IMR-90 (cell line): ENCODE measurements at regions not wholly inside any gene's neighbourhood (a gene's known extent, or its start where the extent isn't known, plus 50 kb on each side); places are given as distances from the start of the nearest gene placed in this dataset.

Source experiments
- ATAC-seq: fragments of 200-7000 bp; cut with Tn5 transposase; 2 replicates; pipeline ENCODE4 v1.9.1; 2020; ENCODE audit warnings: low read depth, mild to moderate bottlenecking, moderate library complexity
- BruUV-seq: library from RNA; stranded (reverse); fragments of 400-500 nt; replicated peaks from 2 replicates; lab custom pipeline; 2021; lab: Mats Ljungman, UMichigan
- CTCF ChIA-PET: fragments of 300-600 bp; formaldehyde crosslinking; extraction: SDS; loops from one replicate; lab custom pipeline; 2021; ENCODE audit warnings: antibody characterized with exemption; lab: Yijun Ruan, JAX
- POLR2A ChIA-PET: fragments of 300-600 bp; sonication (Branson Sonifier 250); formaldehyde crosslinking; loops from one replicate; lab custom pipeline; 2022; ENCODE audit warnings: antibody characterized with exemption; ENCODE audit not compliant: unreplicated experiment; lab: Charles Lee
- DNase-seq: peaks from one replicate; pipeline ENCODE4 v3.0.0; 2013
- H2AFZ ChIP-seq: replicated peaks from 2 replicates; pipeline ENCODE3; 2013; ENCODE audit warnings: low read length, mild to moderate bottlenecking; ENCODE audit not compliant: poor library complexity
- H2AK5ac ChIP-seq: 2 replicates; pipeline ENCODE4 v1.6.1; 2013; ENCODE audit warnings: low read depth, low read length, inconsistent platforms
- H2AK9ac ChIP-seq: replicated peaks from 2 replicates; pipeline ENCODE3; 2013; ENCODE audit warnings: mild to moderate bottlenecking, low read depth, low read length, moderate library complexity; ENCODE audit not compliant: poor library complexity
- H2BK120ac ChIP-seq: 2 replicates; pipeline ENCODE4 v1.6.1; 2013; ENCODE audit warnings: low read depth, low read length, inconsistent platforms
- H2BK15ac ChIP-seq: 3 replicates; pipeline ENCODE4 v1.6.1; 2013; ENCODE audit warnings: low read depth, low read length, inconsistent platforms
- H2BK20ac ChIP-seq: 2 replicates; pipeline ENCODE4 v1.6.1; 2013; ENCODE audit warnings: low read depth, mild to moderate bottlenecking, inconsistent platforms, low read length, moderate library complexity
- H2BK5ac ChIP-seq: 2 replicates; pipeline ENCODE4 v1.6.1; 2013; ENCODE audit warnings: mild to moderate bottlenecking, low read depth, low read length, inconsistent platforms; ENCODE audit not compliant: poor library complexity, severe bottlenecking
- H3K14ac ChIP-seq: replicated peaks from 2 replicates; pipeline ENCODE4 v1.6.1; 2013; ENCODE audit warnings: low read depth, low read length, inconsistent platforms
- H3K18ac ChIP-seq: 2 replicates; pipeline ENCODE4 v1.6.1; 2013; ENCODE audit warnings: low read depth, low read length, control low read depth
- H3K23ac ChIP-seq: 2 replicates; pipeline ENCODE4 v1.6.1; 2013; ENCODE audit warnings: low read depth, low read length, inconsistent platforms
- H3K27ac ChIP-seq: 2 replicates; pipeline ENCODE4 v1.5.1; 2013; ENCODE audit warnings: mild to moderate bottlenecking, control low read depth, low read length; ENCODE audit not compliant: insufficient read depth
- H3K27me3 ChIP-seq: 2 replicates; pipeline ENCODE4 v1.6.1; 2013; ENCODE audit warnings: low read length; ENCODE audit not compliant: control insufficient read depth, insufficient read depth
- H3K36me3 ChIP-seq: 2 replicates; pipeline ENCODE4 v1.6.1; 2013; ENCODE audit warnings: low read length, mixed read lengths; ENCODE audit not compliant: control insufficient read depth, insufficient read depth
- H3K4ac ChIP-seq: 2 replicates; pipeline ENCODE4 v1.6.1; 2013; ENCODE audit warnings: low read depth, low read length, inconsistent platforms
- H3K4me1 ChIP-seq: 2 replicates; pipeline ENCODE4 v1.6.1; 2013; ENCODE audit warnings: low read length, mixed read lengths; ENCODE audit not compliant: control insufficient read depth, insufficient read depth
- H3K4me2 ChIP-seq: 2 replicates; pipeline ENCODE4 v1.6.1; 2013; ENCODE audit warnings: low read depth, mild to moderate bottlenecking, control low read depth, low read length, moderate library complexity
- H3K4me3 ChIP-seq: 2 replicates; pipeline ENCODE4 v1.5.1; 2013; ENCODE audit warnings: low read depth, mild to moderate bottlenecking, control low read depth, low read length, moderate library complexity; ENCODE audit not compliant: insufficient read depth
- H3K56ac ChIP-seq: 2 replicates; pipeline ENCODE4 v1.6.1; 2013; ENCODE audit warnings: low read length, inconsistent platforms; ENCODE audit not compliant: insufficient read depth; ENCODE audit errors: extremely low read depth
- H3K79me1 ChIP-seq, 2 experiments: 2 replicates each; pipeline ENCODE4 v1.6.1; 2013; ENCODE audit warnings: low read length in 2 of 2, inconsistent platforms in 1 of 2, low read depth in 1 of 2
- H3K9ac ChIP-seq: 2 replicates; pipeline ENCODE4 v1.6.1; 2013; ENCODE audit warnings: low read depth, low read length, control low read depth
- H3K9me1 ChIP-seq: 2 replicates; pipeline ENCODE4 v1.6.1; 2013; ENCODE audit warnings: low read length, inconsistent platforms; ENCODE audit not compliant: insufficient read depth
- H3K9me3 ChIP-seq: 2 replicates; pipeline ENCODE4 v1.6.1; 2013; ENCODE audit warnings: low read length; ENCODE audit not compliant: control insufficient read depth, insufficient read depth
- H4K20me1 ChIP-seq: 2 replicates; pipeline ENCODE4 v1.6.1; 2013; ENCODE audit warnings: low read length, inconsistent platforms; ENCODE audit not compliant: insufficient read depth
- H4K5ac ChIP-seq: 2 replicates; pipeline ENCODE4 v1.6.1; 2013; ENCODE audit warnings: mild to moderate bottlenecking, low read depth, low read length, control low read depth
- H4K8ac ChIP-seq, 2 experiments: 2 replicates each; pipeline ENCODE4 v1.6.1; 2013; ENCODE audit warnings: low read depth in 2 of 2, low read length in 2 of 2, control low read depth in 1 of 2, inconsistent platforms in 1 of 2
- H4K91ac ChIP-seq: 2 replicates; pipeline ENCODE4 v1.6.1; 2013; ENCODE audit warnings: low read depth, low read length, inconsistent platforms; ENCODE audit not compliant: insufficient read depth
- CEBPB ChIP-seq: IDR thresholded peaks from 2 replicates; pipeline ENCODE4 v1.6.1; 2012; ENCODE audit warnings: low read depth, low read length, improper control_type of control experiment
- MAFK ChIP-seq: IDR thresholded peaks from 2 replicates; pipeline ENCODE4 v1.6.1; 2012; ENCODE audit warnings: low read depth, low read length, improper control_type of control experiment
- MAZ ChIP-seq: IDR thresholded peaks from 2 replicates; pipeline ENCODE4 v1.6.1; 2012; ENCODE audit warnings: low read depth, mild to moderate bottlenecking, low read length, improper control_type of control experiment, moderate library complexity, borderline replicate concordance
- MXI1 ChIP-seq: IDR thresholded peaks from 2 replicates; pipeline ENCODE4 v1.6.1; 2012; ENCODE audit warnings: low read depth, mild to moderate bottlenecking, low read length, moderate library complexity, borderline replicate concordance
- NFE2L2 ChIP-seq: fragments of 150-350 bp; IDR thresholded peaks from 2 replicates; pipeline ENCODE4 v1.6.1; 2016; ENCODE audit warnings: low read depth, mild to moderate bottlenecking, low read length
- POLR2A ChIP-seq: IDR thresholded peaks from 2 replicates; pipeline ENCODE4 v1.6.1; 2012; ENCODE audit warnings: mild to moderate bottlenecking, low read depth, low read length
- RAD21 ChIP-seq: IDR thresholded peaks from 2 replicates; pipeline ENCODE4 v1.6.1; 2012; ENCODE audit warnings: low read length, improper control_type of control experiment
- RCOR1 ChIP-seq: IDR thresholded peaks from 2 replicates; pipeline ENCODE4 v1.6.1; 2012; ENCODE audit warnings: mild to moderate bottlenecking, low read length, improper control_type of control experiment; ENCODE audit not compliant: insufficient replicate concordance
- RFX5 ChIP-seq: IDR thresholded peaks from 2 replicates; pipeline ENCODE4 v1.8.0; 2012; ENCODE audit warnings: low read depth, mild to moderate bottlenecking, low read length, moderate library complexity
- SMC3 ChIP-seq: fragments of 150-350 bp; IDR thresholded peaks from 2 replicates; pipeline ENCODE4 v1.6.1; 2016; ENCODE audit warnings: low read depth, mild to moderate bottlenecking, antibody characterized with exemption, low read length, moderate library complexity
- WGBS, 2 experiments: methylation state at CpG; one replicate each; pipeline versions ENCODE4 v1.1.5 to v1.1.7; 2013; ENCODE audit warnings: missing lambda C conversion rate in 2 of 2; ENCODE audit not compliant: insufficient read length in 1 of 2; ENCODE audit errors: extremely low coverage in 2 of 2; 5-methylcytosine and 5-hydroxymethylcytosine counted together
- dilution Hi-C: fragments of 300-500 bp; cut with HindIII; formaldehyde crosslinking; loops from one replicate; pipeline ENCODE4 v1.14.3; 2018; ENCODE audit warnings: low sequenced_read_pairs; ENCODE audit not compliant: unreplicated experiment
- in situ Hi-C: fragments of 300-500 bp; cut with MboI; formaldehyde crosslinking; loops from 3 replicates; pipeline ENCODE4 v1.14.3; 2019; ENCODE audit warnings: low sequenced_read_pairs, inconsistent platforms, mixed read lengths
- intact Hi-C: fragments of 100-400 bp; cut with micrococcal nuclease; formaldehyde crosslinking; loops from 2 replicates; pipeline ENCODE4 v1.10.0; 2022
- TF ChIP-seq, protein P1 (sequence below): fragments of 150-350 bp; IDR thresholded peaks from 2 replicates; pipeline ENCODE4 v1.6.1; 2017; ENCODE audit warnings: mild to moderate bottlenecking, antibody characterized with exemption, low read length, low read depth
- TF ChIP-seq, protein P2 (sequence below): fragments of 150-350 bp; IDR thresholded peaks from 2 replicates; pipeline ENCODE4 v1.6.1; 2016; ENCODE audit warnings: low read depth, mild to moderate bottlenecking, low read length, moderate library complexity, borderline replicate concordance

DNA sequence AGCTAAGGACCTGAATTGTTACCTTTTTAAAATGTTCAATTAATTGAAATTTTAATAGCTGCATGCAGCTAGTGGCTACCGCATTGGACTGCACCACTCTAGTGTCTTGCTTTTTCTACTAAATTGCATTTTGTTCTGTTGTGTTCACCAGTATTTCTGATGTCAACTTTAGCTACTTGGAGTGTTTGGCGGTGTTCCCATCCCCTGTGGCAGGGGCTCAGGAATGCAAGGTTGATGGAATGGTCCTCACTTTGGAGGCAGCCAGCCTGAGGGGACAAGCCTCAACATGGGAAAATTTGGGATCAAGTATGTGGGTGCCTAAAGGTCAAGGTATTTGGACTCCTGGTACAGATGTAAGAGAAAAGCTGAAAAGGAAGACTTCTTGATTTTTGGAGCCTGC, 194.6 kb upstream of the PRNP start:
- no peak overlapping the region; a peak in 1 of 4 replicates for H4K8ac ChIP-seq
- H2BK15ac ChIP-seq, result 0 out of 3 replicates have a peak overlapping the region, but pooled peaks have one; percentile 13
- no peaks in the 10 kb centered on the region for H3K36me3 ChIP-seq
- no peak overlapping the region for H3K27ac ChIP-seq
- H4K20me1 ChIP-seq, result no peaks in the 10 kb centered on the region
- no peak for TF ChIP-seq POLR2A
- no peak for TF ChIP-seq RFX5
- no peak for TF ChIP-seq NFE2L2
- no peak for TF ChIP-seq SMC3
- TF ChIP-seq MAZ, result no peak
- no peak for TF ChIP-seq MXI1
- TF ChIP-seq RCOR1, result no peak
- TF ChIP-seq, protein P1, sequence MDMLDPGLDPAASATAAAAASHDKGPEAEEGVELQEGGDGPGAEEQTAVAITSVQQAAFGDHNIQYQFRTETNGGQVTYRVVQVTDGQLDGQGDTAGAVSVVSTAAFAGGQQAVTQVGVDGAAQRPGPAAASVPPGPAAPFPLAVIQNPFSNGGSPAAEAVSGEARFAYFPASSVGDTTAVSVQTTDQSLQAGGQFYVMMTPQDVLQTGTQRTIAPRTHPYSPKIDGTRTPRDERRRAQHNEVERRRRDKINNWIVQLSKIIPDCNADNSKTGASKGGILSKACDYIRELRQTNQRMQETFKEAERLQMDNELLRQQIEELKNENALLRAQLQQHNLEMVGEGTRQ, result no peak
- TF ChIP-seq RAD21, result no peak
- TF ChIP-seq CEBPB, result no peak
- TF ChIP-seq MAFK, result no peak
- TF ChIP-seq, protein P2, sequence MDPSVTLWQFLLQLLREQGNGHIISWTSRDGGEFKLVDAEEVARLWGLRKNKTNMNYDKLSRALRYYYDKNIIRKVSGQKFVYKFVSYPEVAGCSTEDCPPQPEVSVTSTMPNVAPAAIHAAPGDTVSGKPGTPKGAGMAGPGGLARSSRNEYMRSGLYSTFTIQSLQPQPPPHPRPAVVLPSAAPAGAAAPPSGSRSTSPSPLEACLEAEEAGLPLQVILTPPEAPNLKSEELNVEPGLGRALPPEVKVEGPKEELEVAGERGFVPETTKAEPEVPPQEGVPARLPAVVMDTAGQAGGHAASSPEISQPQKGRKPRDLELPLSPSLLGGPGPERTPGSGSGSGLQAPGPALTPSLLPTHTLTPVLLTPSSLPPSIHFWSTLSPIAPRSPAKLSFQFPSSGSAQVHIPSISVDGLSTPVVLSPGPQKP, result no peak
- no peak overlapping the region for H2BK20ac ChIP-seq
- H3K4me1 ChIP-seq, result peaks cover 17% of the 10 kb centered on the region
- no CpG with 5 or more reads among the region's 2 CpGs for WGBS, 2 experiments
- no peaks in the 10 kb centered on the region for H3K79me1 ChIP-seq
- H2AK5ac ChIP-seq, result peak overlapping the region; percentile 45; the same call in 1 of the 2 replicates
- H3K4me3 ChIP-seq, result no peak overlapping the region
- H3K4me2 ChIP-seq, result no peak overlapping the region
- H3K18ac ChIP-seq, result peak overlapping the region; percentile 12; the same call in 1 of the 2 replicates
- no TSS peak for BruUV-seq
- no peak overlapping the region for H2AK9ac ChIP-seq
- H3K9me1 ChIP-seq, result 0 out of 2 replicates have a peak, but pooled peaks cover 6% of the 10 kb centered on the region
- H2AFZ ChIP-seq, result no peak overlapping the region
- ChIA-PET POLR2A (no interaction called here), CTCF (no interaction called here)
- H3K27me3 ChIP-seq, result no peaks in the 10 kb centered on the region
- in situ Hi-C loops, result no loop called here
- H3K56ac ChIP-seq, result no peak overlapping the region
- H3K9ac ChIP-seq, result no peak overlapping the region
- H3K4ac ChIP-seq, result no peak overlapping the region
- dilution Hi-C loops, result no loop called here
- H2BK120ac ChIP-seq, result peak overlapping the region; percentile 3; the same call in 1 of the 2 replicates
- H4K5ac ChIP-seq, result no peak overlapping the region
- no peak overlapping the region; the same call in none of the 2 replicates for H3K14ac ChIP-seq
- intact Hi-C loops, result loop anchor here (2.0 kb wide), 1 partner anchor 41 kb away; no protein-coding TSS in a partner anchor
- no peaks in the 10 kb centered on the region for H3K9me3 ChIP-seq
- H4K91ac ChIP-seq, result no peak overlapping the region
- DNase-seq, result no peak
- no peak overlapping the region for H2BK5ac ChIP-seq
- no peak for ATAC-seq
- no peak overlapping the region for H3K23ac ChIP-seq
